ENCODE measurements at regions not wholly inside any gene's neighbourhood (a gene's known extent, or its start where the extent isn't known, plus 50 kb on each side); places are given as distances from the start of the nearest gene placed in this dataset.
"Not testable (repeated sequence)": the region's sequence is repeated elsewhere in the genome, so short reads cannot be mapped to it uniquely, and the experiment has no call there.

- not testable (repeated sequence) for DNase-seq
Measured at GRCh38 chr5:30455484-30455883, 738.0 kb upstream of the CDH6 start.

DNA sequence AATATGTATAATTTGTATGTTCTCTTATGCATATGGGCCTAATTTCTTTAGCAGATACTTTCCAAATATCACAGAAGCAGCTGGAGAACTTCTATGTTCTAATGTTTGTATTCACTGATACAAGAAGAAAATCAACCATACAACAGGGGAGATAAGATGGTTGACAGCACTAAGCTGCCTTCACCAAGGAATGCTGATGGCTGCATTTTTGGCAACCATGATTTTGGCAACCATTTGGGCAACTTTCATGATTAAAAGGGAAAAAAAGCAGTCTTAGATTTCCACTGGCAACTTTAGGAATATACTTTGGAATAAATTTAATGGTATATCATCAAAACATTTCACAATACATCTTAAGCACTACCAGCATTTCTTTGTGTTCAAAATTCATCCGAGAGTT, 740.3 kb upstream of the CDH6 start:
- DNase-seq, result no peak

DNA sequence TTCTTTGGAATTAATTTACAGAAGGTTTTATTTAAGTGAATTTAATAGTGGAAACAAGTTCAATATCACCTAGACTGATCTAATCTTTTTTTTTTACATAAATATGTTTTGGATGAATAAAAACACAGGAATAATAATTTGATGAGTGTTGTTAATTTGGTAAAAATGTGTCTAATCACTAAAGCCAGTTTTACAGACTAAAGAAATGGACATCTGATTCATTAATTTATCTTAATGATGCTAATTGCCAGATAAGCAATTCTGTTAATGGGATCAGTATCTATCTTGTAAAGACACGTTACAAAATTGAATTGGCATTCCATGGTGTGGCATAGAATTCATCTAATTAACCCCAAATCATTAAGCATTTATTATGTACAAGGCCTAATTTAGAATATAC, 743.3 kb upstream of the CDH6 start:
- no peak for DNase-seq

- DNase-seq, result no peak
Measured at GRCh38 chr5:30447431-30447830, 746.1 kb upstream of the CDH6 start.

- no peak for DNase-seq
Measured at GRCh38 chr5:30446456-30446855, 747.0 kb upstream of the CDH6 start.

DNA sequence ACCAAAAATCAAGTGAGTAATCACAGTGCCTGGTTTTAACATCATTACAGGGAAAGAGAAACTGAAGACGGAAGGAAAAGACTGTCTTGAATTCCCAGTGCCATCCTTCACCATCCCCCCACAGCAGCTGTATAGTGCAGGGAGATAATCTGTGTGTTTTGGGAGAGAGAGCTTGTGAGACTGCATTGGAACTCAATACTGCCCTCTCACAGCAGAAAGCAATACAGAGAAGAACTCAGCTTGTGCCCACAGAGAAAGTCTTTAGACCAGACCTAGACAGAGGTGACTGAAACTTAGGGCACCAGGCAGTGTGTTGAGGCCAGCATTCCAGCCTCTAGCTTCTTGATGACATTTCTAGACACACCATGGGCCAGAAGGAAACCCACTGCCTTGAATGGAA, 754.7 kb upstream of the CDH6 start:
- no peak for DNase-seq

GRCh38 chr5:30436691-30437090, 756.8 kb upstream of the CDH6 start:
- DNase-seq, result no peak

DNA sequence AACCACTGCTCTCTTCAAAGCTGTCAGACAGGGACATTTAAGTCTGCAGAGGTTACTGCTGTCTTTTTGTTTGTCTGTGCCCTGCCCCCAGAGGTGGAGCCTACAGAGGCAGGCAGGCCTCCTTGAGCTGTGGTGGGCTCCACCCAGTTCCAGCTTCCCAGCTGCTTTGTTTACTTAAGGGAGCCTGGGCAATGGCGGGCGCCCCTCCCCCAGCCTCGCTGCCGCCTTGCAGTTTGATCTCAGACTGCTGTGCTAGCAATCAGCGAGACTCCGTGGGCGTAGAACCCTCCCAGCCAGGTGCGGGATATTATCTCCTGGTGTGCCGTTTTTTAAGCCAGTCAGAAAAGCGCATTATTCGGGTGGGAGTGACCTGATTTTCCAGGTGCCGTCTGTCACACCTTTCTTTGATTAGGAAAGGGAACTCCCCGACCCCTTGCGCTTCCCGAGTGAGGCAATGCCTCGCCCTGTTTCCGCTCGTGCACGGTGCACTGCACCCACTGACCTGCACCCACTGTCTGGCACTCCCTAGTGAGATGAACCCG, 764.5 kb upstream of the CDH6 start:
- not testable (repeated sequence) for DNase-seq

GRCh38 chr5:30414078-30414477, 779.4 kb upstream of the CDH6 start:
- DNase-seq, result no peak

DNA sequence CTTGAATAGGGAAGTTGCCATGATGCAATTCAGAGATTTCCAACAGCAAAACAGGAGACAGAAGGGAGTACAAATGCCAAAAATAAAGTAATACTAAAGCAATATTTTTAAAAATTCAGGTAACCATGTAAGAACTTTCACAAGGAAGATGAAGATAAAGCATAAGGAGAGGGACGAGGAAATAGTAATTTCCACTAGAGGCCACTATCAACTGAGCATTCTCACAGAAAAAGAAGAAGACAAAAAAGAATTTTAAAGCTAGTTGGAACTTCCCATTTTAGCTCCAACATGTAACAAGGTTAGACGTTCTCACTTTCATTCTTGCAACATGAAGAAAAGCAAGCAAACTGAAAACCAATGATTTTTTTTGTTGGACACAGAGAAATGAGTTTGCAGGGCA, 779.9 kb upstream of the CDH6 start:
- DNase-seq, result no peak

DNA sequence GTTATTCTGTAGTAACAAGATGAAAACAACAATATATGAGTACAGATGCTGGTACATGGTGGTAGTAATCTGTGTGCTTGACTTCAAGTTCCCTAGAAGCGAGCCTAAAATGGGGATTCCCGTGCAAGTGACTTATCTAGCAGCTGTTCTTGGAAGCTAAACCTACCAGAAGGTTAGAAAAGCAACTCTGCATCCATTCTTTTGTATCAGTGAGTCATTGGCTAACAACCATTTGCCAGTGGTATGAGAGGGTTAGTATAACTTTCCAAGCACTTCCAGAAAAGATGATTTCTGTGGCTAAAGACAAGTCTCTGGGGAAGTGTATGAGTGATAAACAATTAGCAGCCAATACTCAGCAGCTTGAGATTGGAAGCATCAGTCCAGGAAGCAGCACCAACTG, 787.7 kb upstream of the CDH6 start:
- no peak for DNase-seq

DNA sequence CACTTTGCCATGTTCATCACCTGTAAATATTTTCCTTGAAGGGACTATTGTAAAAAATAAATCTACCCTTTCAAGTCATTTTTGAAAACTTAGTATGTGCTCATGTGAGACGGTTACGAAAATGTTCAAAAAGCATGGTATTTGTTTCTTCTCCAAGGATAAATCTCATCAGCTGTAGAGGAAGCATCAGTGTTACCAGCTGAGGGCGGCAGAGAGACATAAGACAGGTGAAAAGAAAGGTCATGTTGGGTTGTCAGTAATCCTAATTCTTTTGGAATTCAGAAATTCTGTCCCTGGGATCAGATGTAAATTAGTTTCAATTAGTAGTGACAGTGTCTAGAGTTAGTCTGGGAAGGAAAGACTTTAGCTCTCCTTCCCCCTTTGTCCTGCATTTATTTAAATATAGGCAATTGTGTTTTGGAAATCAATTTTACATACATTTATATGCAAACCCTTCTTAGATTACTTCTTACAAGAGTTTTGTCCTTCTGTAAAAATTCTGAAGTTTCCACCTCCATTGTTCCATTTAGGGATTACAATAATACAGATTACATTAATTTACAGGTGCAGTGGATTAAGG, 791.9 kb upstream of the CDH6 start:
- no peak for DNase-seq

DNA sequence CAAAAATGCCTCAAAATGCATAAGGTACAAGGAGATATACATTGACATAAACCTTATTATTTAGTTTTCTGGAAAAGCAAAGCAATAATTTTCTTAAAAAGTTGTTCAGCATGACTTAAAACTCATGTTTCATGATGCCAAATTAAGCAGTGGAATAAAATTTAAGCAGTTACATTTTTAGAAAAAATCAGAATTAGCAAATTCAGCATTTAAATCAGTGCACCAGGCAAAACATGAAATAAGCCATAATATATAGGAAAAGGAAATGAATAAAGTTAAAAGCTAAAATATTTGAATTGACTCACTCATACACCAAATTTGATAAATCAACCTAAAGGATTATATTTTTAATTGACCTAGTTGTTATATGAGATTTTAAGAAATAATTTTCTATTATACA, 795.1 kb upstream of the CDH6 start:
- DNase-seq, result no peak

- no peak for DNase-seq
Measured at GRCh38 chr5:30392897-30393296, 800.6 kb upstream of the CDH6 start.

DNA sequence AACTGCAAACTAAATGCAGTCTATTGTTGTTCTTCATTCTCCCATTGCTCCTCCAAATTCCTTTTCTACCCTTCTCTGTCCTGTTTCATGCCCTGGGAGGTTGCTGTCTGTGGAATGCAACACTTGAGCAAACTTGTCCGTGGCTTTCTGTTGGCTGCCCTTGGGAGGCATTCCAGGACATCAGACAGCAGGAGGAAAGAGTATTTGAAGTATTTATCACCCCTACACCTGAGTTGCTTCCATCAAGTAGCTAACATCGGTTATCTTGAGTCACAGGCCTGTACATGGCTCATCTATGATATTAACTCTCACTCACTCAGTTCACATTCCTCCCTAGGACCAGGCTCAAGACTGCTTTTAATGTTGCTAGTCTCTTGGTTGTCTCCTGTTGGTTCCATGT, 803.4 kb upstream of the CDH6 start:
- no peak for DNase-seq

- no peak for DNase-seq
Measured at GRCh38 chr5:30387974-30388632, 805.4 kb upstream of the CDH6 start.

- no peak for DNase-seq
Measured at GRCh38 chr5:30385754-30386153, 807.7 kb upstream of the CDH6 start.

DNA sequence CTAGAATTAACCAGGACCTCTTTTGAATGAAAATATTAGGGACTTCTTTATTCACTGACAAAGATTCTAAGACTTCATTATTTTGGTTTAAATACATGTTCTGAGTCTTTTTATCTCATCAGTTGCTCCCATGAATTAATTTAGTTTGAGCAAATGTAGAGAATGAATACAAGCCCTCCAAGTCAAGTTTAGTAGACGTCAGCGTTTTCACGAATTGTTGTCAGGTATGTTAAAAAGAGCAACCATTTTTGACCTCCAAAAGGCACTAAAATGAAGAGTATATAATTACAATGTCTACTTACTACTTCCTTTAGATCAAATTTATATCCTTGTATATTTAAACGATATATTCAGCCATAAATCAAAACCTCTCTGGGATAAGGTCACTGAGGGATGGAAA, 809.3 kb upstream of the CDH6 start:
- no peak for DNase-seq

- no peak for DNase-seq
Measured at GRCh38 chr5:30380228-30380627, 813.3 kb upstream of the CDH6 start.

GRCh38 chr5:30376848-30377247, 816.6 kb upstream of the CDH6 start:
- DNase-seq, result no peak

- no peak for DNase-seq
Measured at GRCh38 chr5:30368064-30368463, 825.4 kb upstream of the CDH6 start.

DNA sequence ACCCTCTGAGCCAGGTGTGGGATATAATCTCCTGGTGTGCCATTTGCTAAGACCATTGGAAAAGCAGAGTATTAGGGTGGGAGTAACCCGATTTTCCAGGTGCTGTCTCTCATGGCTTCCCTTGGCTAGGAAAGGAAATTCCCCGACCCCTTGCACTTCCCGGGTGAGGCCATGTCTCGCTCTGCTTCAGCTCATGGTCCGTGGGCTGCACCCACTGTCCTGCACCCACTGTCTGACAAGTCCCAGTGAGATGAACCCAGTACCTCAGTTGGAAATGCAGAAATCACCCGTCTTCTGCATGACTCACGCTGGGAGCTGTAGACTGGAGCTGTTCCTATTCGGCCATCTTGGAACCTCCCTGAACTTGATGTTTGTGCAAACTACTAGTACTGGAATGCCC, 828.5 kb upstream of the CDH6 start:
- not testable (repeated sequence) for DNase-seq

DNA sequence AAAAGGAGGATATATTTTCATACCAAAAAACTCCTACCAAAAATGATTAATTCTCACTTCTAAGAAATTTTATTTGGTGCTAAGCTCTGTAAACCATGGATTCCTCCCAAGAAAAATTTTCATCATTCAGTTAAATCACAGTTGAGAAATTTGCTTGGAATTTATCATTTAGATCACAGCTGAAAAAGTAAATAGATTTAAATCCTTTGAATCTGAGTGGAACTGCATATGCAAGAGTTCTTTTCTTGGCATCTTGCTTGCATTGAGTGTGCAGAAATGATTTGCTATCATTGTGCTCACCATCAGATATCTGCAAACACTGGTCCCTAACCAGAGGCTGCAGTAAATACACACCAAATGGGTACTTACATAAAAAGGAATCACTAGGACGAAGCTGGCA, 836.1 kb upstream of the CDH6 start:
- DNase-seq, result no peak

- no peak for DNase-seq
Measured at GRCh38 chr5:30355675-30356074, 837.8 kb upstream of the CDH6 start.

DNA sequence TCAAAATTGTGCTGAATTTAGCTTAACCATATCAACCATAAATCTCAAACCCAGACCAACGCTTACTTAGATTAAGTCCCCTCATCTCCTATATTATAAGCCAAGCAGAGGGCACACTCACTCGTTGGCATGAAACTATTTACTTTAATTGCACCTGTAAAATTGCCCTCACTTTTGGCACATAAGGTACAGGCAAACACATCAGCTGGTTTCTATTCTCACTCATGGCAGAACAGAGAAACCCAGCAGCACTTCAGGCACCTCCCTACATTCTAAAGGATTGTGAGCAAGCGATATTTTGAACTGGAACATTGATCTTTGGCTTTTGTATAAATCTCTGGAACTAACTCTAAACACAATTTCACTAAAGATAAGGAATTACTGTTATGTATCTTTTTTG, 845.6 kb upstream of the CDH6 start:
- DNase-seq, result no peak
